Osteoblast (primary cell): ENCODE measurements at regions not wholly inside any gene's neighbourhood (a gene's known extent, or its start where the extent isn't known, plus 50 kb on each side); places are given as distances from the start of the nearest gene placed in this dataset.
"Not testable (repeated sequence)": the region's sequence is repeated elsewhere in the genome, so short reads cannot be mapped to it uniquely, and the experiment has no call there.

Experiments used
- DNase-seq: peaks from one replicate; pipeline ENCODE4 v3.0.0; 2011; ENCODE audit warnings: low spot score, mixed read lengths; ENCODE audit not compliant: insufficient read length; ENCODE audit errors: missing footprints
- H2AFZ ChIP-seq: 2 replicates; pipeline ENCODE4 v1.6.0; 2011; ENCODE audit warnings: mild to moderate bottlenecking, low read length
- H3K27ac ChIP-seq: 2 replicates; pipeline ENCODE4 v1.5.1; 2011; ENCODE audit warnings: mild to moderate bottlenecking, low read depth, low read length, moderate library complexity
- H3K27me3 ChIP-seq: 2 replicates; pipeline ENCODE4 v1.6.0; 2012; ENCODE audit warnings: mild to moderate bottlenecking, control low read depth, inconsistent platforms, low read length, moderate library complexity; ENCODE audit not compliant: insufficient read depth
- H3K36me3 ChIP-seq: 2 replicates; pipeline ENCODE4 v1.5.1; 2011; ENCODE audit warnings: mild to moderate bottlenecking, low read length, control low read depth, moderate library complexity; ENCODE audit not compliant: insufficient read depth
- H3K4me1 ChIP-seq: 2 replicates; pipeline ENCODE4 v1.5.1; 2011; ENCODE audit warnings: mild to moderate bottlenecking, low read length, control low read depth, moderate library complexity; ENCODE audit not compliant: insufficient read depth
- H3K4me2 ChIP-seq: 2 replicates; pipeline ENCODE4 v1.6.0; 2011; ENCODE audit warnings: mild to moderate bottlenecking, low read length; ENCODE audit not compliant: insufficient read depth
- H3K4me3 ChIP-seq: fragments of 200-600 bp; sonication (generic); 3 replicates; pipeline ENCODE4 v1.5.1; 2012; ENCODE audit warnings: mild to moderate bottlenecking, low read length, inconsistent platforms; ENCODE audit not compliant: insufficient read depth
- H3K79me2 ChIP-seq: 2 replicates; pipeline ENCODE4 v1.6.0; 2012; ENCODE audit warnings: mild to moderate bottlenecking, low read length, control low read depth, inconsistent platforms; ENCODE audit not compliant: insufficient read depth
- H3K9me3 ChIP-seq: 2 replicates; pipeline ENCODE4 v1.5.1; 2011; ENCODE audit warnings: low read depth, low read length, control low read depth
- H4K20me1 ChIP-seq: 2 replicates; pipeline ENCODE4 v1.6.0; 2012; ENCODE audit warnings: mild to moderate bottlenecking, low read length, control low read depth; ENCODE audit not compliant: insufficient read depth
- TF ChIP-seq, protein P1 (sequence below): IDR thresholded peaks from 2 replicates; pipeline ENCODE4 v1.5.1; 2011; ENCODE audit warnings: mild to moderate bottlenecking, low read depth, low read length, moderate library complexity; ENCODE audit errors: extremely low read depth

GRCh38 chr3:147521646-147522045 is 112.5 kb downstream of the ZIC1 start:
- TF ChIP-seq, protein P1, sequence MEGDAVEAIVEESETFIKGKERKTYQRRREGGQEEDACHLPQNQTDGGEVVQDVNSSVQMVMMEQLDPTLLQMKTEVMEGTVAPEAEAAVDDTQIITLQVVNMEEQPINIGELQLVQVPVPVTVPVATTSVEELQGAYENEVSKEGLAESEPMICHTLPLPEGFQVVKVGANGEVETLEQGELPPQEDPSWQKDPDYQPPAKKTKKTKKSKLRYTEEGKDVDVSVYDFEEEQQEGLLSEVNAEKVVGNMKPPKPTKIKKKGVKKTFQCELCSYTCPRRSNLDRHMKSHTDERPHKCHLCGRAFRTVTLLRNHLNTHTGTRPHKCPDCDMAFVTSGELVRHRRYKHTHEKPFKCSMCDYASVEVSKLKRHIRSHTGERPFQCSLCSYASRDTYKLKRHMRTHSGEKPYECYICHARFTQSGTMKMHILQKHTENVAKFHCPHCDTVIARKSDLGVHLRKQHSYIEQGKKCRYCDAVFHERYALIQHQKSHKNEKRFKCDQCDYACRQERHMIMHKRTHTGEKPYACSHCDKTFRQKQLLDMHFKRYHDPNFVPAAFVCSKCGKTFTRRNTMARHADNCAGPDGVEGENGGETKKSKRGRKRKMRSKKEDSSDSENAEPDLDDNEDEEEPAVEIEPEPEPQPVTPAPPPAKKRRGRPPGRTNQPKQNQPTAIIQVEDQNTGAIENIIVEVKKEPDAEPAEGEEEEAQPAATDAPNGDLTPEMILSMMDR: no peak
- H2AFZ ChIP-seq: no peak overlapping the region
- no peak overlapping the region for H3K4me3 ChIP-seq
- DNase-seq: peak; percentile 81
- no peak overlapping the region for H3K4me2 ChIP-seq
- no peaks in the 10 kb centered on the region for H4K20me1 ChIP-seq
- H3K27me3 ChIP-seq: no peaks in the 10 kb centered on the region
- peaks cover 3% of the 10 kb centered on the region for H3K4me1 ChIP-seq
- H3K27ac ChIP-seq: peak overlapping the region; percentile 12
- H3K9me3 ChIP-seq: no peaks in the 10 kb centered on the region
- H3K36me3 ChIP-seq: no peaks in the 10 kb centered on the region
- H3K79me2 ChIP-seq: no peaks in the 10 kb centered on the region

DNA sequence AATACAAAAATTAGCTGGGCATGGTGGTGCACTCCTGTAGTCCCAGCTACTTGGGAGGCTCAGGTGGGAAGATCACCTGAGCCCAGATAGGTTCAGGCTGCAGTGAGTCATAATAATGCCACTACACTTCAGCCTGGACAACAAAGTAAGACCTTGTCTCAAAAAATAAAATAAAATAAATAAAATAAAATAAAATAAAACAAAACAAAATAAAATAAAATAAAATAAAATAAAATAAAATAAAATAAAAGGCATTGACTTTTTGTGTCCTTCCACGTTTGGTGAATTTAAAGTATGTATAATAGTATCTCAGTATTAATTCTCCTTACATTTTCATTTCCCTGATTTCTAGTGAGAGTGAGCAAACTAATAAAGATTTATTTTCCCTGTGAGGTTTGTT is 113.6 kb downstream of the ZIC1 start:
- not testable (repeated sequence) for H3K4me3 ChIP-seq, H3K27me3 ChIP-seq, H3K27ac ChIP-seq, H3K36me3 ChIP-seq, H3K79me2 ChIP-seq, H3K4me1 ChIP-seq, H4K20me1 ChIP-seq, DNase-seq, H2AFZ ChIP-seq, H3K4me2 ChIP-seq, H3K9me3 ChIP-seq

- Histone ChIP-seq H3K4me2 (no peak overlapping the region), H3K79me2 (no peaks in the 10 kb centered on the region), H3K27me3 (no peaks in the 10 kb centered on the region), H3K27ac (no peak overlapping the region), H3K4me3 (no peak overlapping the region), H3K9me3 (no peaks in the 10 kb centered on the region), H3K36me3 (no peaks in the 10 kb centered on the region), H4K20me1 (no peaks in the 10 kb centered on the region), H3K4me1 (no peaks in the 10 kb centered on the region), H2AFZ (no peak overlapping the region)
- TF ChIP-seq, protein P1: no peak
- no peak for DNase-seq
Measured at GRCh38 chr3:147529551-147529950, 120.4 kb downstream of the ZIC1 start.

DNA sequence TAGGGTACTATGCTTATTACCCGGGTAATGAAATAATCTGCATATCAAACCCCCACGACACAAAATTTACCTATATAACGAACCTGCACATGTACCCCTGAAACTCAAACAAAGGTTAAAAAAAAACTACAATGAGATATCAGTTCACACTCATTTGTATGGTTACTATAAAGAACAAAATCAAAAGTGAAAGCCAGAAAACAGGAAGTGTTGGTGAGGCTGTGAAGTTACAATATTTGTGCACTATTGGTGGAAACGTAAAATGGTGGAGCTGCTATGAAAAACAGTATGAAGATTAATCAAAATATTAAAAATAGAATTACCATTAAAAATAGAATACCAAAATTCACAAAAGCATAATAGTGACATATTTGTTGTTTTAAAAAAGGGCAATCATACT is 128.9 kb downstream of the ZIC1 start:
- H3K79me2 ChIP-seq: no peaks in the 10 kb centered on the region
- DNase-seq: no peak
- H3K4me2 ChIP-seq: no peak overlapping the region
- no peaks in the 10 kb centered on the region for H3K36me3 ChIP-seq
- peaks cover 2% of the 10 kb centered on the region for H3K9me3 ChIP-seq
- no peak overlapping the region for H3K4me3 ChIP-seq
- no peaks in the 10 kb centered on the region for H4K20me1 ChIP-seq
- TF ChIP-seq, protein P1: no peak
- H2AFZ ChIP-seq: peak overlapping the region; percentile 45
- H3K27ac ChIP-seq: no peak overlapping the region
- H3K4me1 ChIP-seq: no peaks in the 10 kb centered on the region
- no peaks in the 10 kb centered on the region for H3K27me3 ChIP-seq
